HG03571 (cell line): ENCODE measurements at regions not wholly inside any gene's neighbourhood (a gene's known extent, or its start where the extent isn't known, plus 50 kb on each side); places are given as distances from the start of the nearest gene placed in this dataset.

Source experiments
- ATAC-seq: cut with Tn5 transposase; IDR thresholded peaks from one replicate; pipeline ENCODE4 v1.9.1; 2021; ENCODE audit not compliant: unreplicated experiment

DNA sequence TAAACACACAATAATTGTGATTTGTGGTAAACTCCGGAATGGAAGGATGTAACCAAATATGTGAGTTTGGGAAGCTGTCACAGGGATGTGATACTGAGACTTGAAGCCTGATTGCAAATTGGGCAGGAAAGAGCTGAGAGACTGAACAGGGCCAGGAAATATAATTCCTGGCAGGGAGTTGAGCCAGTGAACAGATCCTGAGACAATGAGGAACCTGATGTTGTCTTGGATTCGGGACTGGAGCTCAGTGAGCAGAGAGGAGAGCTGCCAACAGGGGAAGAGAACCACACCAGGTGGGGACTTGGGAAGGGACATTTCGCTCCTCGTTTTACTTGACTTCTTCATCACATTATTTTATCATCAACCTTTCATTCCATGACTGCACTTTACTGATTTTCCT lies 386.0 kb downstream of the TLL1 start:
- ATAC-seq: no peak

DNA sequence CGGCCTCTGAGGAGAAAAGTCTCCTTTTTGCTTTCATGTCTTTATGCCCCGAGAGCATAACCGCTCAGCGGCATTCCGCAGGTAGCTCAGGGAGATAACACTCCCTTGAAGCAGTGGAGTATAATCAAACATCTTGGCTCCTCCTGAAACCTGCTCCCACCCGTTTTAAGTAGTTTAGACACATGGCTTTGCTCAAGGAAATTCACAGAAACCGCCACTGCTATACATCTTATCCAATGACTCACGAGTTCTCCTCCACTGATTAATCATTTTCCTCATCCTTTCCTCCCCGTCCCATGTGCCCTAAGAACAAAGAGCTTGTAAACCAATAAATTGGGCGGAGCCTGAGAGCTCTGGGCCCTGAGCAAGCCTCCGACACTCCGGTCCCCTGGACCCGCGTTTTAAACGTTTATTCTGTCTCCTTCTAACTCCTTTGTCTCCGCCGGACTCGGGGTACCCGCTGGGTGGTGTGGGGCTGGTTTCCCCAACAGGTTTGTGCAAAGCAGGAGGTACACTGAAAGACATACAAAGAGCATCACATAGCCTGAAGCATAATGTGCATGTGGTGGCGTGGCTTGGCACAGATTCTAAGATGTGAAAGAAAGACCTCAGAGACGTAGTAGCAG lies 401.2 kb downstream of the TLL1 start:
- ATAC-seq: no peak

DNA sequence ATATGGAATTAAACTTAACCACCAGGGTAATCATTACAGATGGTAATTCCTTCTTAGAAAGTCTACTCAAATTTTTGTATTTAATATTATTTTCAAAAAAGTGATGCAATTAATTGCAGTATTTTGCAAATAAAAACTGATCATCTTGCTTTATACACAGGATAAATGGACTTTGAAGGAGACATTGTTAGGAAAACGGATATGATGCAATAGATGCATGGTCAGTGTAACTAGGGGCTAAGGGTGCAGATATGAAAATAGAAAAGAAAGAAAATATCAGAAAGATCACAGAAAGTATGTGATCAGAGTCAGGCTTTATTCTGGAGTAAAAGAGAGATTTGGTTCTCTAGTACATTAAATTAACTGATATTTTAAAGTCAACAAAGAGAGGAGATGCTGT lies 401.7 kb downstream of the TLL1 start:
- no peak for ATAC-seq

DNA sequence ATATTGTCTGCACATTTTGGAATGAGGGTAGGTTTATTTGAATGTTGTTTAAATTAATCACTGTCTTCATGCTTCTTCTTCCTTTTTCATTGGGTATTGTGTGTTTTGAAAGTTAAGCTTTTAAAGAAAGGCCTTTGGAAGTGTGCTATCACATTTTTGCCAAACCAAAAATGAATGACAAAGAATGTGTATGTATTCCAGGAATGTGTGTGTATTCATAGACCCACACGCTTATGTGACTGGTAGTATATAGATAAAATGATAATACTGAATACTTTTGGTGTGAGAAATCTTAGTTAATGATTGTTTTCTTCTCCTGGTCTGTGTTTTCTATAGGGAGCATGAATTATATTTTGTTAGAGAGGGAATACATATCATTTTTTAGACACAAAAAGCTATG lies 404.4 kb downstream of the TLL1 start:
- ATAC-seq: no peak

DNA sequence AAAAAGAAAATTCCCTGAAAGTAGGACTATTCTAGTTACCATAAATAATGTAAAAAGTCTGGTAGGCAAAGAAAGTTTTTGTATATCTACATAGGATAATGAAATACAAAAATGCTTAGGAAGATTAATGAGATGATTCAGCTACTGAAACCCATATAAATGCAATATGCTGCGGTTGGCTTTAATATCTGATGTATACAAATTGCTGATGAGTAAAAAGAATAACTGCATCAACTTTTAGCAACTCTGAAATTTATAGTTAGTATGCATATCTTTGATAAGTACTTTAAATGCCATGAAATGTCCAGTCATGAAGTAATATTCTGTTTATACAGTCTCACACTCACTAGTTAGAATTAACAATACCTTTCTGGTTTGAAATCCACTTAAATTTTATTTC lies 404.8 kb downstream of the TLL1 start:
- ATAC-seq: no peak

DNA sequence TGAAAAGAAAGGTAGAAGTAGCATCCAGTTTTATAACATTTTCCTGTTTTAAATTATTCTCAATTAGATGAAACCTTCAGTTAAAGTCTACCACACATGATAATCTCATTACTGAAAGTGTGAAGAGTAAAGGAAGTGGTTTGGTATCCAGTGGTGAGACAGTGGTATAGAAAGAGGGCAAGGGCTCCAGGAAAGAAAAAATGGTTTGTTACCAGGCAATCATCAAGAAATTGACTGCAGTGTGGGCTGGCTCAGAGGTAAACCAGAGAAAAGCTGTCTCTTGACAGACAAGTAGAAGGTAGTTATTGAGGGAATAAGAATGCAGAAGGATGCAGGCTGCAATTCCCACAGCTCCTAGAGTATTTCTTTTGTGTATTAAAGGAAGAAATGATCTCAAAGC lies 406.2 kb downstream of the TLL1 start:
- ATAC-seq: no peak

DNA sequence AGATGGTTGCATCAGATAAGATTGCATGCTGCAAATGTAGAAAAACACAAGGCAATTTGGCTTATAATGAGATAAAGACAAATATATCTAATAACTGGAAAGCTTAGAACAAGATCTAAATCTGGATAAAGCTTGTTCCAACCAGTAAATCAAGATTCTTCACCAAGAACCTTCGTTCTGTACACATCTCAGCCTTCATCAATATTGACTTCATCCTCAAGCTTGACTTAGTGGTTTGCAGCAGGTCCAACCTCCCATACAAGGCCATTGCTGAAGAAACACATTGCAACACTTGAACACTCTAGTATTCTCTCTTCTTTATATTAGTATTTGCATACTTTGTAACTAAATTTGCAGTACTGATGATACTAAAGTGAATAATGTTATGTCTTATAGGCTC lies 407.6 kb downstream of the TLL1 start:
- no peak for ATAC-seq

DNA sequence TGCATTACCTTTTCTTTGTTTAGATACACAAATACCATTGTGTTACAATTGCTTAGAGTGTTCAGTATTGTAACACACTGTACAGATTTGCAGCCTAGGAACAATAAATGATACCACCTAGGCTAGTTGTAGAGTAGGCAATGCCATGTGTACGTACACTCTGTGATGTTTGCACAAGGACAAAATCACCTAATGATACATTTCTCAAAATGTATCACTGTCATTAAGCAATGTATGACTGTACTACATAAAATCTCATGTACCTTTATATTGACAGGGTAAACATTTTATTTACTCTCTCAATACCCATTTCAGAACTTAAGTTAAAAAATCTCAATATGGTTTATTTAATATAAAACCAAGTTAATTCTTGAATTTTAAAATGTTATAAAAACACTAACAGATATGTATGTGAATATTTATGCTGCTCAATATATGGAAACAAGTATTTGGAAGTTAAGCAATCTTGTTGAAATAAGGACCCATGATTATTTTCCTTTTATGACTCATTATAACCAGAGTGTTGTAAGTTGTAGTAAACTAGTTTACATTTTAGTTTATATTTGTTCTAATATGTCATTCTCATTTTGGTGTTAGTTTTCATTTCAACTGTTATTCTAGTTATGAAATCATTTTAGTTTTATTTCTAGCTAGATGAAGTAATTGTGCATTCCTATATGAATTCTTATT lies 409.2 kb downstream of the TLL1 start:
- ATAC-seq: no peak

DNA sequence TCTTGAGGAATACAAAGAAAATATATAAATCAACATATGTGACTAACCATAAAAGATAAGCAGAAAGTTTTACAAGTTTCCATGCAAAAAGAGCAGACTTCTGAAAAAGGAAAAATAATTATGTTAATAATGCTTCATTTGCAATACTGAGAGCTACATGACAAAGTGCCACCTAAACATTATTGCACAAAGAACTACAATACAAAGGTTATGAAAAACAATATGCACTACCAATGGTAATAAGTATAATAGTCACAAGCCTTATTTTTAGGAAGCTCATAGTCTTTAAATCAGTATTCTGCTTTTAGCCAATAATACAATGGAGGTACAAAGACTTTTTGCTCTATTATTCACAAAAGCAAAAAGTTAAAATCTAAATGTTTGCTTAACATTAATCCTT lies 411.2 kb downstream of the TLL1 start:
- ATAC-seq: no peak

DNA sequence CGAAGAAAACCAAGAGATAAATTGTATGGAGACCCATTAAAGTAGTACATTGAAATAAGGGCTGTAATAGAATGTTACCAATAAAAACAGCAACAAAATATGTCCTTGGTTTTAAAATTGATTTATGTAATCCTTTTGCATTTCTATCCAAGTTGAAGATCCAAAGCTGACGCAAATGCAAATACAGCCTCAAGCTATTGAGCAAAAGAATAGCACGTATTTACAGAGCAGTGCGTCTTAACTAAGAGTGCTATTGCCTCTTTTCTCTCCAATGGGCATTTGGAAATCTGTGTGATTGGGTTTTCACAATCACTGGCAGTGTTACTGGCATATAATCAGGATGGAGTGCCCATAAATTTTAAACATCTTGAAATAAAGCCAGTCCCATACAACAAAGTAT lies 417.4 kb downstream of the TLL1 start:
- ATAC-seq: no peak

DNA sequence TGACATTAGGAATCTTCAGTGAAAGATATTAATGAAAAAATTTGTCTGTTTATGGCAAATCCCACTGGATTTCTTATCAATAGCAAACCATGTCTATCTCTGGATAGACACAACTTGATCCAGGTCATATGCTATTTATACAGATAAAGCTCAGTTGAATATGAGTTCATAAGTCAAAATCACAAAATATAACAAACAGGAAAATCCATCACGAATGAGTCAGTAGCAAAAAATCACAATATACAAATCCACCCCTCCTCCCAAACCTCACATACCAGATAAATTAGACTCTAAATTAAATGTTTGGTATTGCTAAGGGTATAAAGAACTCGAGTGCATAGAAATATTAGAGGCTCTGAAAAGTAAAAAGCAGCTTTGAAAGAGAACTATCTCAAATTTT lies 420.5 kb downstream of the TLL1 start:
- ATAC-seq: no peak

DNA sequence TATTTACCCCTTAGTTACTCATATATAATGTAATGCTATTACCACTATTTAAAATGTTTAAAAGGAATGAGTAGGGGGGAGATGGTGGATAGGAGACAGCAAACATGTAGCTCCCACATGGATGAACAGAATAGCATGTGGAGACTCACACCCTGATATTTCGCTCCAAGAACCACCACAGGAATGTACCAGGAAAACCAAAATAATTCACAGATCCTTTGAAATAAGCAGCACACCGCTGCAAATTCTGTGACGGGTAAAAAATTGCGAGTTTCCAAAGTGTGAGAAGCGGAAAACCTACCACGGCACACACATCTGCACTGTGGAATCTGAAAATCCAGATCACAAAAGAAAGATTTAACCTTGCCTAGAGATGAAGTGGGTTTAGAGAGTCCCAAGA lies 428.2 kb downstream of the TLL1 start:
- ATAC-seq: no peak

DNA sequence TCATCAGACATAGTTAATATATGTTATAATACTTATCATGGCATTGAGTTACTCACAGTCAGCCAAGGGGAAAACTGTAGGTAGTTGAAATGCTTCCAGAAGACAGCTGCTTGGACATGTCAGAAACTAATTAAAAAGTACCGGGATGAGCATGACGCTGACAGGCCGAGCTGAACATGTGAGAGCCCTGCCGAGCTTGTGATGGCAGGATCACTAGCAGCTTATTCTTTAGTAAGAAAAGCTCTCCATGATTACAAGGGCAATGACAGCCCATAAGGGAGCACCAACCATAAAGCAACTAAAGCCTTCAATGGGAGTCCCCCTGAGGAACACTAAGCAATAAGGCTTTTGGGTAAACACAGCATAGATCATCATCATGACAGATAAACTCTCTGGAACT lies 435.6 kb downstream of the TLL1 start:
- ATAC-seq: no peak

DNA sequence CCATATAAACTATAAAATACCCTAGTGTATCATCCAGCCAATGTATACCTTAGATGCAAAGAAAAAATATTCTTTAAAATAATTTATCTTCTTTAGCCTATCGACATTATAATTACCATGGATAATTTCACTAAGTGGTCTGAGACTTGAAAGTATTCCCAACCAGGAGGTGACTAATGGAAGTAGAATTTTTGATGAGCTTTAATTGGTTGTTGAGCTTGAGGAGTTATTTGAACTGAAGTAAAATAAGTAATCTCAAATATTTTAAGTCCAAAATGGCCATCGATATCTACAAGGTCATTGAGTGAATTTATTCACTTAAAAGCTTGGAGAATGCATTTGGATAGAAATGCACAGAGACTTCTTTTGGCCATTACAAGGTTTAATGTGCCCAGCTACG lies 436.2 kb downstream of the TLL1 start:
- ATAC-seq: no peak

DNA sequence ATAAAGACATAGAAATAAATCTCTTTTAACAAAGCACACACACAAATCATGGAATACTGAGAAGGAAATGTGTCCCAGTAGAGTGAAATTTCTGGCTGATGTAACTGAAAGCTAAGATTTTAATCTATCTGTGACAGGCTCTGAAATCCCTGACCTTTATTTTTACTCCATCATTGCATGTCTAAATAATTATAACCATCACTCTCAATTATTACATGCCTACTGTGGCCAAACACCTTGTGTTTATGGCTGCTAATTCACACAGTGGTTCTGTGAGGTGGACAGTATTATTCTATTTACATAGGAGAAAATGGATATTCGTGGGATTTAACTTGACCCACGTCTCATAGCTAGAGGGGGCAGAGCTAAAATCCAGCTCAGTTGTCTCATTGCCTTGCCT lies 438.1 kb downstream of the TLL1 start:
- ATAC-seq: no peak

DNA sequence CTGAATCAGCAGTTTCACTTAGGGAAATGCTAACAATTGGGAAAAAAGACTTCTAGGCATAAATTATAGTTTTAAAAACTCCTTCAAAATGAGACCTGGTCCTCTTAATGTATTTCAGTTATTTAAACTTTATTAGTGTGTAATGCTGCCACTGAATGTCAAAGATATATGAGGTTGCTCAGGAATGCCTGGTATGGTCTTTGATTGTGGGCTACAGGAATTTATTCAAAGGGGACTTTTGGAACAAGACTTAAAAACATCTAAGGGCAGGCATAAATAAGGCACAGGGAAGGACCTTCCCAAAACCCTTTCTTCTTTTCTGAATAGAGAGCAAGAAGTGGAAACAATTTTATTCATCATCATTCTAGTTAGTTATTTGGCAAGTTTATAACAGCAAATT lies 439.1 kb downstream of the TLL1 start:
- no peak for ATAC-seq

DNA sequence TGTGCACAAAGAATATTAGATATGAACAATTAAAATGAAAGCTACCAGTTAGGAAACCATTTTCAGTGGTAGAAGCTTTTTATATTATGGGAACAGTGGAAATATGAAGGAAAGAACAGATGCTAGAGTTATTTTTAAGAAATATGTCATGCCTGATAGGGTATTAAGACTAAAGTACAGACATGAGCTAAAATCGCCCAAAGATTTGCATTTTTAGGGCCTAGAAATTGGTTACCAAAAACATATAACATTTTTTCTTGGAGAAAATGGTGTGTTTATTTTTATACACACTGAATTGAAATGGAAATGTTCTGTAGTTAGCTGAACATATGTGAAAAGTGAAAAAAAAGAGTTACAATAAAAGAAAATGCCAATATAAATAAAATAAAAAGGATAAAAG lies 441.9 kb downstream of the TLL1 start:
- ATAC-seq: no peak

DNA sequence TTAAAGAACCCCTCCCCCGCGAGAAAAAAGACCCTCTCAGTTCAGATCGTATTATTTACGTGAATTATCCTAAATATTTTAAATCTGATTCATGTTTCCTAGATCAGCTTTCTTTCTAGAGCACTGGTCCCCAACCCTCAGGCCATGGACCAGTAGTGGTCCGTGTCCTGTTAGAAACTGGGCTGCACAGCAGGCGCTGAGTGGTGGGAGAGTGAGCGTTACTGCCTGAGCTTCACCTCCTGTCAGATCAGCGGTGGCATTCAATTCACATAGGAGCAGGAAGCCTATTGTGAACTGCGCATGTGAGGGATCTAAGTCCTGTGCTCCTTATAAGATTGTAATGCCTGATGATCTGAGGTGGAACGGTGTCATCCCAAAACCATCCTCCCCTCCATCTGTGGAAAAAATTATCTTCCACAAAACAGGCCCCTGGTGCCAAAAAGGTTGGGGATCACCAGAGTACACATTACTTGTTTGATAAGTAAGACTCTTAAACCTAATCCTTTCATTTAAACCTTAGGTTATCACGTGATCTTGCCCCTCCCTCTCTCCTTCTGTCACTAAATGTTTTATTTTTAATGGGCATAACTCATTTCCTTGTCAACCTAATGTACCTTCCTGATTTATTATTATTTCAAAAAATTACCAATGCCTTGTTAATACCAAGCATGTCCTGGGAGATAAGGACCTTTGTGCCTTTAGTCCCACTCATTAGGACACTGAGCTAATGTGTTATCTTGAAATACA lies 442.9 kb downstream of the TLL1 start:
- no peak for ATAC-seq

DNA sequence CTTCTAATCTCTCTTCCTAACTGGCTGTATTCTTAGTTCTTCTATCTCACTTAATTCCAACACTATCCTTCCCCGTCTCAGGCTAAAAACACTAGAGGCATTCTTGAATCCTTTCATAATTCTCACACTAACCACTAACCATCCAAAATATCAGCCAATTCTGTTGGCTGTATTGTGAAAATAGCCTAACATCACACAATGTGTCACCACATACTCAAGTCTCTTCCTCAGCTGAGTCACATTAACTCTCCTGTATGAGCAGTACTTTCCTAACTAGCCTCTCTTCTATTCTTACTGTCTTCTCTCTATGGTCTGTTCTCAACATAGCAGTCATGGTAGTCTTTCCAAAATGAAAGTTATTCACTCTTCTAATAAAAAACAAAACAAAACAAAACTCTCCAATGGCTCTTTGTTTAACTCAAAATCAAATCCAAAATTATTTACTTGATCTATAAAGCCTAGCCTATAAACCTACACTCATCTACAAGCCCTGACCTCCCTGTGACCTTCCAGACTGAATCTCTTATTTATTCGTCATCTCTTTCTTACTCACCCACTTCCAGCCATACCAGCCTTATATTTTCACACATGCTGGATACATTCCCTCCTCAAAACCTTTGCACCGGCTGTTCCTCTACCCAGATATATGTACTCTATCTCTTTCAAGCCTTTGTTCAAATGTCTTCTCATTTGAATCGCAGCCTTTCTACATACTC lies 445.9 kb downstream of the TLL1 start:
- no peak for ATAC-seq

DNA sequence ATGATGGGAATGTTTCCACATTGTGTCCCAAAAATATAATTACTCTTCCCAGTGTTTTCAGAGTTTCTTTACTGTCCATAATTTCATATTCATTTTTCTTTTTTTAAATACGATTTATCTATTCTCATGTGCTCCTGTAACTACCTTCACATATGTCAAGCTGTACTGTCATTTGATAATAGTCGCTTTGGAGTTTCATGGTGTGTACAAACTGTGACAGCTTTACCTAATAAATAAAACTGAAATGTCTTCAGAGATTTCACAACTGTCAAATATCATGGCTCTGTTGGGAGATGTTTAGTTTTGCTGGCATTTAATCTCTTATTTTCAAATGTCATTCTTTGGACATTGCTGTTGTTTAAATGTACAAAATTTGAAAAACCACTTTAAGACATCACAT lies 450.2 kb downstream of the TLL1 start:
- ATAC-seq: no peak

DNA sequence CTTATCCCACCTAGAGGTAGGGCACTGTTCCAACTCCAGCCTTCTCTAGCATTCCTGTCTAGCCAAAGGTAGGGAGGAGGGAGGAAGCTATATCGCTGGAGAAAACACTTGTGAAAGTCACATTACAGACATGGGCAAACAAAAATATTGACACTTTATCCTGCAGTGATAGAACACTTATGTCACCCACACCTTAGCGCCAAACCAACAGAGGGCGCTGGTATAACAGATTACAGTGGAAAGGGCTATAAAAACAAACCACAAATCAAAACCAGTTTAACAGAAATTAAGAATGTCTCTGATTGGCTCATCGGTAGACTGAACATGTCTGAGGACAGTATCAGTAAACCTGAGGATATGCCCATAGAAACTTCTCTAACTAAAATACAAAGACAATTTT lies 451.3 kb downstream of the TLL1 start:
- no peak for ATAC-seq
